Embryonic facial prominence (tissue), 1 donor: ENCODE measurements at regions not wholly inside any gene's neighbourhood (a gene's known extent, or its start where the extent isn't known, plus 50 kb on each side); places are given as distances from the start of the nearest gene placed in this dataset.

Experiments used
- DNase-seq: peaks from one replicate; pipeline ENCODE4 v3.0.0-alpha.2; 2016; ENCODE audit errors: extremely low spot score

DNA sequence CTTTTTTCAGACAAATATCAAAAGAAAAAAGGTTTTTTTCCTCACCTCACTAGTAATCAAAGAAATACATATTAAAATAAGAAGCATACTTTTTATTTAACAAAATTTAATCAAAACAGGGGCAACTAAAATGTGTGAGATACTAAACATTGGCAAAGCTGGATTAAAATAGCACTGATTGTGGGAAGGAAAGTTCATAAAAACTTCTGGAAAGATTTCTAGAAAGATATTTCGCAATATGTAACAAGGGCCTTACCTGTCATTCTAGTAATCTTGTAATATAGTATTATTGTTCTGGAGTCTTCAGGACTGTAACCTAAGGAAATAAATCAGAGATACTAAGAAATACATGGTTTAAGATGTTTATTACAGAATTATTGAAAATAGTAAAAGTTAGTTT lies 482.5 kb downstream of the SUCLA2 start:
- no peak for DNase-seq

GRCh38 chr13:47511647-47512046 lies 489.4 kb downstream of the SUCLA2 start:
- no peak for DNase-seq

DNA sequence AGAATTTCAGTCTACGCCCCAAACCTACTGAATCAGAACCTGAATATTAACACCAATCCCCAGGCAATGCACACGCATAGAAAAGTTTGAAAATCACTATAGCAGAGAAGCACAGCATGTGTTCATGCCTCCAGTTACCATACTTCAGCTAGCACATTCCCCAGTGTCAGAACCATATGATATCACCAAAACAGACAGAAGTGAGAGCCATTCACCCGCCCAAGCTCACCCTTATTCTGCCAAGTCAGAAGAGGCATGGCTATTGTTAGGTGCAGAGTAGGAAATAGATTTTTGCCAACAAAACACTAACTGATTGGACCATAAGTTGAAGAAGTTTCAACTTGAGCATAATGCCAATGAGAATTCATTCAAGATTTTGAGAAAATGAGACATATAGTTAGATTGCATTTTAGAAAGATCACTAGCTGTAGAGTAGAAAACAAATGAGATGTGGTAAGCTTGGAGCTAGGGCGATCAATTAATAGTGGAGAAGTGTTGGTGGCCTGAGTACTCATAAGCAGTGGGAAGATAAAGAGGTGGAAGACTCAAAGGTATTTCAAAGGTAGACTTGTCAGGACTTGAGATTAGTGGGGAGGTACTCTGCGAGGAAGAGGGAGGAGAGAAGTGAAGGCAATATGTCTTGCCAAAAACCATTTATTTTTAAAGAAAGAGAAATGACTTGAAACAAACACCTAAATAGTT lies 492.4 kb downstream of the SUCLA2 start:
- DNase-seq = no peak

- DNase-seq = no peak
Measured at GRCh38 chr13:47503475-47503874, 497.6 kb downstream of the SUCLA2 start.

- no peak for DNase-seq
Measured at GRCh38 chr13:47502166-47502565, 498.9 kb downstream of the SUCLA2 start.

- no peak for DNase-seq
Measured at GRCh38 chr13:47499358-47500150, 501.5 kb downstream of the SUCLA2 start.

GRCh38 chr13:47484548-47484947 lies 516.5 kb downstream of the SUCLA2 start:
- DNase-seq = no peak

DNA sequence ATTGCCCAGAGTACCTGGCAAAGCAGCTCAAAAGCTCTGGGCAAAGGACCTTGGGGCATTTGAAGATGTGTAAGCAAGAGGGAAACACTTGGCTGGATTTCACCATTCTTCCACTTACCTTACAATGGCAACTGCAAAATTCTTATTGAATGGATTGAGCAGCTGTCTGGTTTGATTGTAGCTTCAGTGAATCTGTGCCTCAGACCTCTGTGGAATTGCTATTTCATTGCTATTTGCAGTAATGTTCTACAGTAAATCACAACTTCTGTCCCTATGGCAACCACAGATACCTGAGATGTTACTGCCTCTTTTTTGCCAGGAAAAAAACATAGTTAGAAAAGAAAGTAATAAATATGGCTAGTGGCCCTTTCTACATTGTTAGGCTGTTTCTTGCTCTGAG lies 519.5 kb downstream of the SUCLA2 start:
- DNase-seq = no peak

GRCh38 chr13:47480951-47481350 lies 520.1 kb downstream of the SUCLA2 start:
- DNase-seq = no peak

DNA sequence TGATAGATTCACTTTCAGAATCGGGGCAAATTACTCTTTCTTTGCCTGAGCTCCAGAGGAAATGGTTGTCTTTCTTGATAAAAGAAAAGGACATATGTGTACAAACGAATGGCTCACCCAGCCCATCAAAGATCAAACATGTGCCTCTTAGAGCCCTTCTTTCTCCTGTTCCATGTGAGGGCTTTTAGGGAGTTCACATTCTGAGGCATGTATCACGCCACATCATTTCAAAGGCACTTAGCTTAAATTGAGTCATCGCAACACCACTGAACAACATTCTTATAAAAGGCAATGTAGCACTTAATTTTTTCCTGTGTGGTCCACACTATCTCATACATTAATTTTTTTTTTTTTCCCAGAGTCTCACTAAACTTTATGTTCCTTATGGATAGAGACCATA lies 521.0 kb downstream of the SUCLA2 start:
- DNase-seq = no peak

DNA sequence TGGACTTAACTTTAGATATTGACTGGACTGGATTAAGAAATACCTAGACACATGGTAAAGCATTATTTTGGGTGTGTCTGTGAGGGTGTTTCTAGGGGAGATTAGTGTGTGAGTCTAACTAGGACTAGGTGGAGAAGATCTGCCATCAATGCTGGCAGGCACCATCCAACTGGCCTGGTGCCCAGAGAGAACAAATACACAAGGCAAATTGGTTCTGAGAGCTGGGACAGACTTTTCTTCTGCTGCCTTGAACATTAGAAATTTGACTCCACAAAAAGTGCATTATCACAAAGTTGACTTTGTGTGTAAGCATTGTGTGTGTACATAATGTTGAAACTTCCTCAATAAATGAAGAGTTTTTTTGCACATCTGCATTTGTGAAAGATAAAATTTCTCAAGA lies 522.1 kb downstream of the SUCLA2 start:
- DNase-seq = no peak

GRCh38 chr13:47475441-47475948 lies 525.6 kb downstream of the SUCLA2 start:
- DNase-seq = no peak

DNA sequence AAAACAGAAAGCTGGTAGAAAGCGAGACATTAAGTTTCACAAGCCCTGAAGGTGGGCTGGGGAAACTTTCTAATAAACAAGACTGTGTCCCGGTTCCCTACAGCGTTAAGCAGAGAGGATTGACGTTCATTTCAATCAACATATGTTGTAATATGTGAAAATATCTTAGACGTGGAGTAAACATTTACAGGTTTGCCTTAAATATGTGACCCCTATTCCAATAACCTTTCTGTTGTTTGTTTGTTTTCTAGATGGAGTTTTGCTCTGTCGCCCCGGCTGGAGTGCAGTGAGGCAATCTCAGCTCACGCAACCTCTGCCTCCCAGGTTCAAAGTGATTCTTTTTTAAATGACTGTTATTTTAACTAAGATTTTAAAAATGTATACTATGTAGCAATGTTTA lies 526.2 kb downstream of the SUCLA2 start:
- no peak for DNase-seq

GRCh38 chr13:47474326-47474725 lies 526.7 kb downstream of the SUCLA2 start:
- no peak for DNase-seq

DNA sequence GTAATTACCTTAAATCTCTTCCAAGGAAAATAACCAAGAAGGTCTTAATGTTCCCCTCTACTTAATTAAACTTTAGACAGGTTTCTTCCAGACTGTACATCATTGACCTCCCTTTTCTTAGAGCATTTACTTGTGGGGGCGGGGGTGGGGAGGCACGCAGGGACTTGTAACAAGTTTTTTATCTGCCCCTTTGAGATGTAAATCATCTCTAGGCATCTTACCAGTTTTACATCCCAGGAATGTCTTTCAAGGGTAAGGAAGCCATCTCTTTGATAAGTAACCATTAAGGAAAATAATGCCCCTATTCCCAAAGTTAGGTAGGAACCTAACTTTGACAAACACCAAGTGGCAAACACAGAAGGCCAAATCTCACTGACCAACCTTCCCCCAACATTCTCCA lies 528.6 kb downstream of the SUCLA2 start:
- no peak for DNase-seq

- no peak for DNase-seq
Measured at GRCh38 chr13:47463726-47464125, 537.3 kb downstream of the SUCLA2 start.

DNA sequence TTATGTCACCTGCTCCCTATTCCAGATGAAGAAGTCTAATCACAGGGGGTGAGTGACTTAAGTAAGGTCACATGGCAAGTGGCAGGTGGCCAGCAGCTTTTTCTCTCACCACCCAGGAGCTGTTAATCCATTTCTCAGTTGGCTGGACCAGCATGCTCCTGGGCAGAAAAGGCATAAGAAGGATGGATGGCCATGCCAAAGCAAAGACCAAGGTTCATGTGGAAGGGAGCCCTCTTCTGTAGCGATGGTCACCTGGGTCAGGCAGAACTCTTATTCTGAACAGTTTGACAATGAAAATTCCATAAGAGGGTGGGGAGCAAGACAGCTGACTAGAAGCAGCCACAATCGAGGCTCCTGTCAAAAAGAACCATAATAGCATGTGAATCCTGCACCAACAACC lies 538.1 kb downstream of the SUCLA2 start:
- DNase-seq = no peak

DNA sequence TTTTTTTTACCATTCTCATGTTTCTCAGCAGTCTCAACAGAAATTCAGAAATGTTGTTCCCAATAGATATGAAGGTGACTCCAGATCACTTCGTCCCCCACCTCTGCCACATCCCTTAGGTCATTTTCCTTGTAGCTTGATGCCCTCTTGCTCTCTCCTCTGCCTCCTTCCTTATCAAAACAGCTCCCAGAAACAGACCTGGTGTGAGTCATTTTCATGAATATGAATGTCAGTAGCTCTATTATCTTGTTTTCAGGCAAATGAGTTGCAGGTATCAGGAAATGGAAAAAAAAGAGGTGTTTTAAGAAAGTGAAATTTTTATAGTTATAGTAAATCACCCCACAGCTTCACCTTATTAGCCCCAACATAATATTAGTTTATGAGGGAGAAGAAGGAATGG lies 539.3 kb downstream of the SUCLA2 start:
- no peak for DNase-seq

DNA sequence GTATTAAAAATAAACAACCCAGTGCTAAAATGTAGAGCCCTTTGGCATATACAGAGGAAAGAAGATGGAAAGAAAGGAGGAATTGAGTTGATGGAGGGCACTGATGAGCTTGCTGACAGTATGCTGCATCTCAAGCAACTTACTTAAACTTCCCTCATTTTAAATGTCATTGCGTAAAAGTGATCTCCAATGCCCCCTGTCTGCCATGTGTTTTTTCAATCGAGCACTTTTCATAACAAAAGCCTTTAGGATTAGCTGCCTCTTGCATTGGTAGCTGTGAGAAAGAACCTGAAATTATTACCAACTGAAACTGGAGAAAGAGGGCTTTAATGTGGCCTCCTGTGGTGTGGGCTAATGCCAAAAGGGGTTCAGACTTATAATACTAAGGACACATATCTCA lies 541.6 kb downstream of the SUCLA2 start:
- DNase-seq = no peak

GRCh38 chr13:47457626-47458025 lies 543.4 kb downstream of the SUCLA2 start:
- no peak for DNase-seq

GRCh38 chr13:47455626-47456025 lies 545.4 kb downstream of the SUCLA2 start:
- DNase-seq = no peak

DNA sequence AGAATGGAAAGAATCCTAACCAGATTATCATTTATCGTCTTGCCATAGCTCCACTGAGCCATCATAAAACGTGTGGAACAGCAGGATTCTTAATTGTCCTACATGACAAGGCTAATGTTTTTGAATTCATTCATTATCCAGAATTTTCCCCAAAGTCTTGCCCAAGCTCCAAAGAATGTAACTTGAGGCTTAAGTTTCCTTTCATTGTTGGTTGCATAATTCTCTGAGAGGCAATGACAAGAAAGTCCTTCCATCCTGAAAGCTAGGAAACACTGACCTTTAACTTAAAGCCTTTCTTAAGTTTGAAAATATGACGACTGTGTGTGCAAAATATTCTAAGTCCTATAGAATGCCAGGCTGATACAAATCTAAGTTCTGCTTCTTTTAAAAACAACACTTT lies 546.1 kb downstream of the SUCLA2 start:
- no peak for DNase-seq

DNA sequence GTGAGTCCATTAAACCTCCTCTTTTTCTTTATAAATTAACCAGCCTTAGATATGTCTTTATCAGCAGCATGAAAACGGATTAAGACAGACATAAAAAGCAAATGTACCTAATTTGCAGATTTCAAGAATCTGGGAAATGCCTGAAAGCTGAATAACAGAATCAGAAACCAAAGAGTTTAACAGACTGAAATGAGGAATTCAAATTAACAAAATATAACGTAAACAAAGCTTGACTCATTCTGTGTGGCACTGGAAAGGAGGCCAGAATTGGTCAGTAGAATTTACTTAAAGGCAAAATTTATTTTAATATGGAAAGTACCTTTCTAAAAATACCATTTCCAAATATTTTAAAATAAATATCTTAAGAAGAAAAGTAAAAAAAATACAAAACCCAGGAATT lies 540.6 kb upstream of the HTR2A start:
- DNase-seq = no peak
